SK-N-MC (cell line): ENCODE measurements at regions not wholly inside any gene's neighbourhood (a gene's known extent, or its start where the extent isn't known, plus 50 kb on each side); places are given as distances from the start of the nearest gene placed in this dataset.

Experiments used
- EZH2 ChIP-seq: fragments of 200-600 bp; sonication (generic); IDR thresholded peaks from one replicate; pipeline ENCODE4 v1.6.1; 2017; ENCODE audit warnings: antibody characterized with exemption
- FOXP2 ChIP-seq: optimal IDR thresholded peaks from 2 replicates; pipeline ENCODE3; 2011; ENCODE audit warnings: mild to moderate bottlenecking, moderate library complexity; ENCODE audit not compliant: insufficient read depth; ENCODE audit errors: extremely low read length, control extremely low read depth
- POLR2AphosphoS5 ChIP-seq: IDR thresholded peaks from 2 replicates; pipeline ENCODE4 v1.6.1; 2012; ENCODE audit warnings: mild to moderate bottlenecking, low read depth, low read length, borderline replicate concordance

DNA sequence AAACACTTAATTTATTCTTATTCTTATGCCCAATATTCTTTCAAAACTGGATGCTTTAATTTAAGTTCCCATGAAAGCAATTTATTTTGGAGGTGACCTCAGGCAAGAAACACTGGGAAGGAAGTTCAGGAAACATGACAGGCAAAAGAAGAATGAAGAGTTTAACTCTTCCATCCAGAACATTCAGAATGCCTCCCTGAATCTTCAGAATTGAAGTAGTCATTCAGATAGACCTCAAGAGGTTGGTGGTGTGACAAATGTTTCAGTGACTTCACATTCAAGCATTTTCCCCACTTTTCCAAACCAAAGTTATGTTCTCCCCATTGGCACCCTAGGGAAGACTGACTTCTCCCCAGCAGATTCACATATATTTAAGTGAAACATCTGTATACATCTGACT is 110.5 kb downstream of the HAO1 start:
- no peak for TF ChIP-seq POLR2AphosphoS5
- no peak for TF ChIP-seq FOXP2
- TF ChIP-seq EZH2: no peak
